Keratinocyte (primary cell): ENCODE measurements at regions not wholly inside any gene's neighbourhood (a gene's known extent, or its start where the extent isn't known, plus 50 kb on each side); places are given as distances from the start of the nearest gene placed in this dataset.

Experiments used
- DNase-seq: peaks from one replicate; pipeline ENCODE4 v3.0.0-alpha.2; 2011; ENCODE audit warnings: low read depth, missing footprints, low spot score
- FAIRE-seq: peaks from 2 replicates; lab custom pipeline; 2011; peaks lifted over from hg19 to GRCh38; lab: Jason Lieb, UNC
- H2AFZ ChIP-seq: 2 replicates; pipeline ENCODE4 v1.6.0; 2012; ENCODE audit warnings: low read length, control low read depth, inconsistent platforms; ENCODE audit not compliant: control insufficient read depth
- H3K27ac ChIP-seq: 2 replicates; pipeline ENCODE4 v1.5.1; 2011; ENCODE audit warnings: low read length; ENCODE audit not compliant: control insufficient read depth, insufficient read depth
- H3K27me3 ChIP-seq: 3 replicates; pipeline ENCODE4 v1.6.0; 2011; ENCODE audit warnings: low read length; ENCODE audit not compliant: control insufficient read depth, insufficient read depth; ENCODE audit errors: extremely low read depth
- H3K36me3 ChIP-seq, 2 experiments: 2 replicates in 1 of 2; 3 replicates in 1 of 2; pipeline ENCODE4 v1.5.1; 2011; ENCODE audit warnings: low read length in 2 of 2, mild to moderate bottlenecking in 1 of 2; ENCODE audit not compliant: control insufficient read depth in 2 of 2, insufficient read depth in 2 of 2; ENCODE audit errors: extremely low read depth in 1 of 2
- H3K4me1 ChIP-seq: 3 replicates; pipeline ENCODE4 v1.5.1; 2011; ENCODE audit warnings: low read length; ENCODE audit not compliant: control insufficient read depth, insufficient read depth; ENCODE audit errors: extremely low read depth
- H3K4me2 ChIP-seq: 3 replicates; pipeline ENCODE4 v1.6.0; 2011; ENCODE audit warnings: low read depth, low read length; ENCODE audit not compliant: control insufficient read depth, insufficient read depth; ENCODE audit errors: extremely low read depth
- H3K4me3 ChIP-seq, 3 experiments: fragments of 200-600 bp in 1 of 3; sonication (generic) in 1 of 3; 2 replicates in 2 of 3; 3 replicates in 1 of 3; pipeline ENCODE4 v1.5.1; 2011 to 2016; ENCODE audit warnings: low read length in 3 of 3, mild to moderate bottlenecking in 3 of 3, control low read depth in 2 of 3, inconsistent platforms in 1 of 3, low read depth in 1 of 3, mixed read lengths in 1 of 3, mixed run types in 1 of 3, moderate library complexity in 1 of 3; ENCODE audit not compliant: control insufficient read depth in 2 of 3, insufficient read depth in 2 of 3; ENCODE audit errors: extremely low read depth in 1 of 3
- H3K79me2 ChIP-seq: 2 replicates; pipeline ENCODE4 v1.6.0; 2012; ENCODE audit warnings: low read length; ENCODE audit not compliant: control insufficient read depth, insufficient read depth
- H3K9ac ChIP-seq: 3 replicates; pipeline ENCODE4 v1.6.0; 2011; ENCODE audit warnings: low read length; ENCODE audit not compliant: control insufficient read depth, insufficient read depth; ENCODE audit errors: extremely low read depth
- H3K9me1 ChIP-seq: 3 replicates; pipeline ENCODE4 v1.6.0; 2011; ENCODE audit warnings: low read length; ENCODE audit not compliant: control insufficient read depth, insufficient read depth; ENCODE audit errors: extremely low read depth
- H3K9me3 ChIP-seq: 2 replicates; pipeline ENCODE4 v1.5.1; 2012; ENCODE audit warnings: low read depth, low read length; ENCODE audit not compliant: control insufficient read depth
- H4K20me1 ChIP-seq: 3 replicates; pipeline ENCODE4 v1.6.0; 2011; ENCODE audit warnings: low read length; ENCODE audit not compliant: control insufficient read depth, insufficient read depth; ENCODE audit errors: extremely low read depth
- EZH2 ChIP-seq: IDR thresholded peaks from one replicate; pipeline ENCODE4 v1.6.1; 2012; ENCODE audit warnings: inconsistent platforms, mild to moderate bottlenecking, low read length, moderate library complexity
- dilution Hi-C: fragments of 300-500 bp; cut with MboI; formaldehyde crosslinking; loops from one replicate; pipeline ENCODE4 v1.7.0; 2020; ENCODE audit warnings: low sequenced_read_pairs; ENCODE audit not compliant: extremely low pct_ligation_motif_present
- TF ChIP-seq, protein P1 (sequence below), 3 experiments: IDR thresholded peaks in 1 of 3; conservative IDR thresholded peaks in 1 of 3; optimal IDR thresholded peaks in 1 of 3; 2 replicates in 2 of 3; 3 replicates in 1 of 3; pipeline versions ENCODE3 to v1.5.1; 2011; ENCODE audit warnings: low read length in 3 of 3, mild to moderate bottlenecking in 3 of 3, moderate library complexity in 2 of 3, control low read depth in 1 of 3, inconsistent platforms in 1 of 3; ENCODE audit not compliant: insufficient read depth in 2 of 3; ENCODE audit errors: extremely low read depth in 1 of 3

DNA sequence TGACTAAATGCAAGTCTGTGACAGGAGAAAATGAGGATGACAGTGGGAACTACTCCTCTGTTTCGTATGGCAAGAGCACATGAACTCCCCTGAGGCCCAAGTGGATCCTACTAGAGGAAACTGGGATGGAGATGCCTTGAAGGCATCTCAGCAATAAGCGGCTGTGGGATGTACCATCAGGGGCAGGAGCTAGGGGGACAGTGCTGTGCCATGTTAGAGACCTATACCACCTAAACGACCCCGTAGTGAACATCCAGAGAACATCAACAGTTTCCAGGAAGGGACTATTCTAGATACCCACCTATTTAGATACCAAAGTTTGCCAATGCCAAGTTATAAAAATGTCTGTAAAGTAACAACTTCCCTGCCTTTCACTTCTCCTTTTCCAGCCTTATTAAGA is 860.8 kb upstream of the ACVR2A start:
- Histone ChIP-seq H3K27ac (no peak overlapping the region), H3K36me3 (no peaks in the 10 kb centered on the region), H3K9ac (no peak overlapping the region), H3K9me3 (no peaks in the 10 kb centered on the region), H4K20me1 (no peaks in the 10 kb centered on the region), H3K4me2 (no peak overlapping the region), H3K27me3 (no peaks in the 10 kb centered on the region), H3K4me1 (peaks cover 34% of the 10 kb centered on the region), H2AFZ (peak overlapping the region; percentile 37), H3K9me1 (no peaks in the 10 kb centered on the region), H3K4me3 (no peak overlapping the region), H3K79me2 (no peaks in the 10 kb centered on the region)
- DNase-seq (no peak), FAIRE-seq (peak; percentile 34)
- dilution Hi-C loops = no loop called here
- TF ChIP-seq, protein P1, sequence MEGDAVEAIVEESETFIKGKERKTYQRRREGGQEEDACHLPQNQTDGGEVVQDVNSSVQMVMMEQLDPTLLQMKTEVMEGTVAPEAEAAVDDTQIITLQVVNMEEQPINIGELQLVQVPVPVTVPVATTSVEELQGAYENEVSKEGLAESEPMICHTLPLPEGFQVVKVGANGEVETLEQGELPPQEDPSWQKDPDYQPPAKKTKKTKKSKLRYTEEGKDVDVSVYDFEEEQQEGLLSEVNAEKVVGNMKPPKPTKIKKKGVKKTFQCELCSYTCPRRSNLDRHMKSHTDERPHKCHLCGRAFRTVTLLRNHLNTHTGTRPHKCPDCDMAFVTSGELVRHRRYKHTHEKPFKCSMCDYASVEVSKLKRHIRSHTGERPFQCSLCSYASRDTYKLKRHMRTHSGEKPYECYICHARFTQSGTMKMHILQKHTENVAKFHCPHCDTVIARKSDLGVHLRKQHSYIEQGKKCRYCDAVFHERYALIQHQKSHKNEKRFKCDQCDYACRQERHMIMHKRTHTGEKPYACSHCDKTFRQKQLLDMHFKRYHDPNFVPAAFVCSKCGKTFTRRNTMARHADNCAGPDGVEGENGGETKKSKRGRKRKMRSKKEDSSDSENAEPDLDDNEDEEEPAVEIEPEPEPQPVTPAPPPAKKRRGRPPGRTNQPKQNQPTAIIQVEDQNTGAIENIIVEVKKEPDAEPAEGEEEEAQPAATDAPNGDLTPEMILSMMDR (optimal IDR thresholded peaks at IDR 0.05 in 1 of 3, IDR thresholded peaks at IDR 0.05 in 1 of 3, conservative IDR thresholded peaks at IDR 0.05 in 1 of 3; ENCODE audit: extremely low read depth in 1 of 3, insufficient read depth in 2 of 3, low read length in 3 of 3) = no peak

DNA sequence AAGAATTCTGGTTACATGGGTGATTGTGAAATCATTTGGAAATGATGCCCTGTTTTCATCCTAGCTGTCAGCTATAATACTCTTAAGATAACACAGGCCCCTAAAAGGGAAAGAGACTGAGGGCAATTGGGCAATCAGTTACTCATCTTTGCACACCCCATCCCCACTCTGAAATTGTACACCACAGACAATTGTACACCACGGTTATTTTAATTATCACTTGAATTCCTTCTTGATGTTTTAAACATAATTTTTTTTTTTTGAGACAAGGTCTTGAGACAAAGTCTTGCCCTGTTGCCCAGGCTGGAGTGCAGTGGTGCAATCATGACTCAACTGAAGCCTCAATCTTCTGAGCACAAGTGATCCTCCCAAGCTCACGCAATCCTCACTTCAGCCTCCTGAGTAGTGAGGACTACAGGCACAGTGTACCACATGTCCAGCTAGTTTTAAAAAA is 862.4 kb upstream of the ACVR2A start:
- H3K27ac ChIP-seq = no peak overlapping the region
- peaks cover 32% of the 10 kb centered on the region for H3K4me1 ChIP-seq
- no peak overlapping the region for H3K4me2 ChIP-seq
- no peaks in the 10 kb centered on the region for H3K9me1 ChIP-seq
- H3K4me3 ChIP-seq = no peak overlapping the region
- H4K20me1 ChIP-seq = no peaks in the 10 kb centered on the region
- TF ChIP-seq EZH2 = no peak
- TF ChIP-seq, protein P1 (optimal IDR thresholded peaks at IDR 0.05 in 1 of 3, IDR thresholded peaks at IDR 0.05 in 1 of 3, conservative IDR thresholded peaks at IDR 0.05 in 1 of 3; ENCODE audit: extremely low read depth in 1 of 3, insufficient read depth in 2 of 3, low read length in 3 of 3) = no peak
- H3K36me3 ChIP-seq = no peaks in the 10 kb centered on the region
- FAIRE-seq (peak; percentile 39), DNase-seq (peak; percentile 15)
- H3K79me2 ChIP-seq = no peaks in the 10 kb centered on the region
- no peaks in the 10 kb centered on the region for H3K27me3 ChIP-seq
- H3K9me3 ChIP-seq = no peaks in the 10 kb centered on the region
- no peak overlapping the region for H3K9ac ChIP-seq
- dilution Hi-C loops = no loop called here
- H2AFZ ChIP-seq = no peak overlapping the region
